ENCODE measurements at regions not wholly inside any gene's neighbourhood (a gene's known extent, or its start where the extent isn't known, plus 50 kb on each side); places are given as distances from the start of the nearest gene placed in this dataset.

- no peak for TF ChIP-seq CTCF (conservative IDR thresholded peaks at IDR 0.05)
- TF ChIP-seq EZH2 (IDR thresholded peaks at IDR 0.05; ENCODE audit: low read depth), result no peak
These were observed 185.1 kb downstream of the KIF2B start for GRCh38 chr17:54007855-54008254.
